ENCODE measurements at regions not wholly inside any gene's neighbourhood (a gene's known extent, or its start where the extent isn't known, plus 50 kb on each side); places are given as distances from the start of the nearest gene placed in this dataset.

- FAIRE-seq: no peak
Measured at GRCh38 chr2:228283491-228284171, 102.1 kb upstream of the SPHKAP start.

GRCh38 chr2:228282376-228282775 is 100.9 kb upstream of the SPHKAP start:
- FAIRE-seq: no peak

- no peak for FAIRE-seq
Measured at GRCh38 chr2:228273159-228273558, 91.7 kb upstream of the SPHKAP start.

- FAIRE-seq: no peak
Measured at GRCh38 chr2:228269351-228269750, 87.9 kb upstream of the SPHKAP start.

GRCh38 chr2:228268756-228269155 is 87.3 kb upstream of the SPHKAP start:
- no peak for FAIRE-seq

GRCh38 chr2:228268301-228268700 is 86.8 kb upstream of the SPHKAP start:
- FAIRE-seq: no peak

GRCh38 chr2:228263156-228263555 is 81.7 kb upstream of the SPHKAP start:
- FAIRE-seq: no peak

GRCh38 chr2:228261546-228261945 is 80.1 kb upstream of the SPHKAP start:
- FAIRE-seq: no peak

- FAIRE-seq: no peak
Measured at GRCh38 chr2:228257379-228257778, 75.9 kb upstream of the SPHKAP start.

GRCh38 chr2:228253752-228254151 is 72.3 kb upstream of the SPHKAP start:
- FAIRE-seq: no peak

GRCh38 chr2:228247335-228247734 is 65.8 kb upstream of the SPHKAP start:
- FAIRE-seq: no peak

- no peak for FAIRE-seq
Measured at GRCh38 chr2:228245601-228246000, 64.1 kb upstream of the SPHKAP start.

- no peak for FAIRE-seq
Measured at GRCh38 chr2:228242591-228242990, 61.1 kb upstream of the SPHKAP start.

- FAIRE-seq: no peak
Measured at GRCh38 chr2:228239907-228240561, 58.5 kb upstream of the SPHKAP start.

- no peak for FAIRE-seq
Measured at GRCh38 chr2:228239207-228239906, 57.9 kb upstream of the SPHKAP start.

Measured in islet of Langerhans (tissue), 1 donor.